Right lobe of liver (tissue), 4 donors: ENCODE measurements at regions not wholly inside any gene's neighbourhood (a gene's known extent, or its start where the extent isn't known, plus 50 kb on each side); places are given as distances from the start of the nearest gene placed in this dataset.

Experiments
- POLR2A ChIP-seq: fragments of 450-650 bp; IDR thresholded peaks from one replicate; pipeline ENCODE4 v1.6.1; 2017; ENCODE audit warnings: antibody characterized with exemption, mild to moderate bottlenecking
- TF ChIP-seq, protein P1 (sequence below), 4 donors: fragments of 200-600 bp in 3 of 4; fragments of 450-650 bp in 1 of 4; IDR thresholded peaks; one replicate each; pipeline versions ENCODE4 v1.5.1 to v1.8.0; 2016 to 2022; ENCODE audit warnings: antibody characterized with exemption in 4 of 4, mild to moderate bottlenecking in 2 of 4
- donor health status: DM: no; HTN: no; CAD: no.
- donor health status: DM: no; HTN: no; CAD: no.
- donor health status: DM: no; HTN: yes; CAD: no.

- TF ChIP-seq, protein P1, sequence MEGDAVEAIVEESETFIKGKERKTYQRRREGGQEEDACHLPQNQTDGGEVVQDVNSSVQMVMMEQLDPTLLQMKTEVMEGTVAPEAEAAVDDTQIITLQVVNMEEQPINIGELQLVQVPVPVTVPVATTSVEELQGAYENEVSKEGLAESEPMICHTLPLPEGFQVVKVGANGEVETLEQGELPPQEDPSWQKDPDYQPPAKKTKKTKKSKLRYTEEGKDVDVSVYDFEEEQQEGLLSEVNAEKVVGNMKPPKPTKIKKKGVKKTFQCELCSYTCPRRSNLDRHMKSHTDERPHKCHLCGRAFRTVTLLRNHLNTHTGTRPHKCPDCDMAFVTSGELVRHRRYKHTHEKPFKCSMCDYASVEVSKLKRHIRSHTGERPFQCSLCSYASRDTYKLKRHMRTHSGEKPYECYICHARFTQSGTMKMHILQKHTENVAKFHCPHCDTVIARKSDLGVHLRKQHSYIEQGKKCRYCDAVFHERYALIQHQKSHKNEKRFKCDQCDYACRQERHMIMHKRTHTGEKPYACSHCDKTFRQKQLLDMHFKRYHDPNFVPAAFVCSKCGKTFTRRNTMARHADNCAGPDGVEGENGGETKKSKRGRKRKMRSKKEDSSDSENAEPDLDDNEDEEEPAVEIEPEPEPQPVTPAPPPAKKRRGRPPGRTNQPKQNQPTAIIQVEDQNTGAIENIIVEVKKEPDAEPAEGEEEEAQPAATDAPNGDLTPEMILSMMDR (IDR thresholded peaks at IDR 0.05) = no peak
- TF ChIP-seq POLR2A = no peak
Observed at GRCh38 chr6:98516866-98517265, 317.5 kb upstream of the POU3F2 start.
